ENCODE measurements at regions not wholly inside any gene's neighbourhood (a gene's known extent, or its start where the extent isn't known, plus 50 kb on each side); places are given as distances from the start of the nearest gene placed in this dataset.
"Not testable (repeated sequence)": the region's sequence is repeated elsewhere in the genome, so short reads cannot be mapped to it uniquely, and the experiment has no call there.

DNA sequence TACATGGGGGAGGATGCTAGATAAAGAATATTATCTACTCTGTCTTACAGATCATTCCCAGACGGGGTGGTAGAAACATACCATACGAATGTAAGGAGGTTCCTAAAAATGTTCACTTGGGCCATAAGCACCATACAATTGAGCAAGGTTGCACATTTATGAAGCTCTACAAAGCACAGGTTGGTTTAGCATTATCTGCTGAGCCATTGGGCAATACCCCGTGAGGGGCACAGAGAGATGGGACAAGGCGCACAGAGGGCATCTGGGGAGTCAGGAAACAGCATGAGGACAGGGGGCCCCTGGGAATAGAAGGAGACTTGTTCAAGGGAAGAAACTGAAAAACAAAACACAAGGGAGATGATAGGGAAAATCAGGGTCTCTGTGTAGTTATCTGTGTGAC is 305.3 kb downstream of the TRIML1 start:
- Histone ChIP-seq H3K36me3 (ENCODE audit: control insufficient read depth in 1 of 2, insufficient read depth in 2 of 2, low read depth in 1 of 2, low read length in 2 of 2) (peaks cover 0 to 41% of the 10 kb centered on the region in 2 experiments), H3K27ac (ENCODE audit: low read length, poor library complexity, severe bottlenecking) (no peak overlapping the region), H3K4me3 (ENCODE audit: insufficient read depth in 1 of 2, low read depth in 1 of 2, low read length in 2 of 2) (peak overlapping the region in 1 of 2 experiments; percentile 54), H2AK5ac (ENCODE audit: low read length, severe bottlenecking) (peak overlapping the region; percentile 79), H4K8ac (ENCODE audit: low read length) (peak overlapping the region; percentile 21), H3K4ac (ENCODE audit: low read depth in 1 of 2, low read length in 2 of 2) (peak overlapping the region; percentile 3 to 54), H3K4me2 (ENCODE audit: low read length, poor library complexity, severe bottlenecking) (no peak overlapping the region), H2AFZ (ENCODE audit: low read depth, low read length) (no peak overlapping the region), H2BK120ac (ENCODE audit: low read depth, low read length) (no peak overlapping the region), H3K14ac (ENCODE audit: low read length in 2 of 2) (no peak overlapping the region), H3K27me3 (ENCODE audit: control insufficient read depth in 1 of 2, insufficient read depth in 1 of 2, low read length in 2 of 2) (no peaks in the 10 kb centered on the region), H3K23ac (ENCODE audit: low read length in 2 of 2) (no peak overlapping the region), H3K4me1 (ENCODE audit: control insufficient read depth, insufficient read depth, low read depth, low read length) (peaks cover 5% of the 10 kb centered on the region), H3K79me1 (replicated peaks; ENCODE audit: low read length, poor library complexity, severe bottlenecking) (no peaks in the 10 kb centered on the region), H3K9me3 (ENCODE audit: control insufficient read depth, low read length) (no peaks in the 10 kb centered on the region), H2BK5ac (ENCODE audit: low read depth, low read length, poor library complexity, severe bottlenecking) (no peak overlapping the region), H3K9ac (ENCODE audit: low read length) (peak overlapping the region; percentile 75), H2BK12ac (ENCODE audit: low read length in 2 of 2) (peak overlapping the region; percentile 59 to 77), H2BK15ac (ENCODE audit: low read depth, poor library complexity, severe bottlenecking) (peak overlapping the region; percentile 55), H3K18ac (ENCODE audit: low read depth in 1 of 2, low read length in 2 of 2) (peak overlapping the region; percentile 40 to 71), H4K91ac (ENCODE audit: low read length) (no peak overlapping the region)
- DNase-seq, result peak; percentile 19
- WGBS, result 96% methylated on average over 4 of the region's 4 CpGs

DNA sequence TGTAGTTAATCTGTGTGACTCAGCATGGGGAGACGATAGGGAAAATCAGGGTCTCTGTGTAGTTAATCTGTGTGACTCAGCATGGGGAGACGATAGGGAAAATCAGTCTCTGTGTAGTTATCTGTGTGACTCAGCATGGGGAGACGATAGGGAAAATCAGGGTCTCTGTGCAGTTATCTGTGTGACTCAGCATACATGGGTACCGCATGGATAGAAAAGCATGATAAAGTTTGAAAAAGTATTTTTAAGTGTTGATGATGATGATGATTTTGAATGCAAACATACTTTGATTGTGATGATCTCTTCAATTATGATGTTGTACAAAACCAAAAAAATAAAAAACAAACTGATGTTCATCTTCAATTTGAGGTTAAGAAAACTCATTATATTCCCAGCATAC is 309.8 kb downstream of the TRIML1 start:
- not testable (repeated sequence) for H2BK15ac ChIP-seq (ENCODE audit: low read depth, poor library complexity, severe bottlenecking); H3K23ac ChIP-seq (ENCODE audit: low read length in 2 of 2); H2AFZ ChIP-seq (ENCODE audit: low read depth, low read length); H3K27ac ChIP-seq (ENCODE audit: low read length, poor library complexity, severe bottlenecking); H4K8ac ChIP-seq (ENCODE audit: low read length); H2BK120ac ChIP-seq (ENCODE audit: low read depth, low read length); H3K79me1 ChIP-seq (replicated peaks; ENCODE audit: low read length, poor library complexity, severe bottlenecking); H3K18ac ChIP-seq (ENCODE audit: low read depth in 1 of 2, low read length in 2 of 2); H2BK5ac ChIP-seq (ENCODE audit: low read depth, low read length, poor library complexity, severe bottlenecking); H2AK5ac ChIP-seq (ENCODE audit: low read length, severe bottlenecking); H4K91ac ChIP-seq (ENCODE audit: low read length); H3K14ac ChIP-seq (ENCODE audit: low read length in 2 of 2); H3K4ac ChIP-seq (ENCODE audit: low read depth in 1 of 2, low read length in 2 of 2); H3K9me3 ChIP-seq (ENCODE audit: control insufficient read depth, low read length); H3K4me2 ChIP-seq (ENCODE audit: low read length, poor library complexity, severe bottlenecking); H3K9ac ChIP-seq (ENCODE audit: low read length); H3K4me1 ChIP-seq (ENCODE audit: control insufficient read depth, insufficient read depth, low read depth, low read length); H3K27me3 ChIP-seq (ENCODE audit: control insufficient read depth in 1 of 2, insufficient read depth in 1 of 2, low read length in 2 of 2); H2BK12ac ChIP-seq (ENCODE audit: low read length in 2 of 2); H3K4me3 ChIP-seq (ENCODE audit: insufficient read depth in 1 of 2, low read depth in 1 of 2, low read length in 2 of 2)
- peak; percentile 64 for DNase-seq
- 7% methylated on average over 4 of the region's 4 CpGs for WGBS
- H3K36me3 ChIP-seq (ENCODE audit: control insufficient read depth in 1 of 2, insufficient read depth in 2 of 2, low read depth in 1 of 2, low read length in 2 of 2), result peaks cover 0 to 28% of the 10 kb centered on the region in 2 experiments

DNA sequence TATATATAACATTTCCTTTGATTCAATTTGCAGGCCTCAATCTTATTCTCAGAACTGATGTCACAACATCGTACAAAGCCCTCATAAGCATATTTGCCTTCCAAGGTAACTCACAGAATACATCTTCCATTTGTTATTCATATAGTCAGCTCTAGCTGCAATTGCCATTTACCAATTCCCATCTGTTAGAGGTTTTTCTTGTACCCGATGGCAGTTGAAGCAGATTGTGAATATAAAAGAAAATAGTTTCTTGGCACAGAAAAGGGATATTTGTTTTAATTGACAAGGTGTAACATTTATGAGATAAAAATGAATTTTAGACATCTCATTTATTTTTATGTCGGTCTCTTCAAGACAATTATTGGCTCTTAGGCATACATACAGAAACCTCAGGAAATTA is 311.3 kb downstream of the TRIML1 start:
- Histone ChIP-seq H2BK12ac (ENCODE audit: low read length in 2 of 2) (no peak overlapping the region), H3K18ac (ENCODE audit: low read depth in 1 of 2, low read length in 2 of 2) (no peak overlapping the region), H3K27ac (ENCODE audit: low read length, poor library complexity, severe bottlenecking) (no peak overlapping the region), H2AK5ac (ENCODE audit: low read length, severe bottlenecking) (no peak overlapping the region), H4K8ac (ENCODE audit: low read length) (no peak overlapping the region), H3K23ac (ENCODE audit: low read length in 2 of 2) (no peak overlapping the region), H3K14ac (ENCODE audit: low read length in 2 of 2) (no peak overlapping the region), H2BK5ac (ENCODE audit: low read depth, low read length, poor library complexity, severe bottlenecking) (no peak overlapping the region), H2BK15ac (ENCODE audit: low read depth, poor library complexity, severe bottlenecking) (no peak overlapping the region), H3K27me3 (ENCODE audit: control insufficient read depth in 1 of 2, insufficient read depth in 1 of 2, low read length in 2 of 2) (no peaks in the 10 kb centered on the region), H3K4me1 (ENCODE audit: control insufficient read depth, insufficient read depth, low read depth, low read length) (peaks cover 3% of the 10 kb centered on the region), H2AFZ (ENCODE audit: low read depth, low read length) (no peak overlapping the region), H3K4ac (ENCODE audit: low read depth in 1 of 2, low read length in 2 of 2) (no peak overlapping the region), H2BK120ac (ENCODE audit: low read depth, low read length) (no peak overlapping the region), H4K91ac (ENCODE audit: low read length) (no peak overlapping the region), H3K4me2 (ENCODE audit: low read length, poor library complexity, severe bottlenecking) (no peak overlapping the region), H3K79me1 (replicated peaks; ENCODE audit: low read length, poor library complexity, severe bottlenecking) (no peaks in the 10 kb centered on the region), H3K9me3 (ENCODE audit: control insufficient read depth, low read length) (no peaks in the 10 kb centered on the region), H3K9ac (ENCODE audit: low read length) (no peak overlapping the region), H3K4me3 (ENCODE audit: insufficient read depth in 1 of 2, low read depth in 1 of 2, low read length in 2 of 2) (no peak overlapping the region), H3K36me3 (ENCODE audit: control insufficient read depth in 1 of 2, insufficient read depth in 2 of 2, low read depth in 1 of 2, low read length in 2 of 2) (peaks cover 0 to 34% of the 10 kb centered on the region in 2 experiments)
- DNase-seq, result no peak
- 95% methylated on average over 1 of the region's 3 CpGs for WGBS

- Histone ChIP-seq H3K9ac (ENCODE audit: low read length) (peak overlapping the region; percentile 47), H2BK5ac (ENCODE audit: low read depth, low read length, poor library complexity, severe bottlenecking) (no peak overlapping the region), H3K14ac (ENCODE audit: low read length in 2 of 2) (no peak overlapping the region), H3K4me3 (ENCODE audit: insufficient read depth in 1 of 2, low read depth in 1 of 2, low read length in 2 of 2) (no peak overlapping the region), H2BK12ac (ENCODE audit: low read length in 2 of 2) (no peak overlapping the region), H2BK120ac (ENCODE audit: low read depth, low read length) (no peak overlapping the region), H4K91ac (ENCODE audit: low read length) (no peak overlapping the region), H3K79me1 (replicated peaks; ENCODE audit: low read length, poor library complexity, severe bottlenecking) (no peaks in the 10 kb centered on the region), H2AFZ (ENCODE audit: low read depth, low read length) (no peak overlapping the region), H4K8ac (ENCODE audit: low read length) (no peak overlapping the region), H2AK5ac (ENCODE audit: low read length, severe bottlenecking) (no peak overlapping the region), H3K36me3 (ENCODE audit: control insufficient read depth in 1 of 2, insufficient read depth in 2 of 2, low read depth in 1 of 2, low read length in 2 of 2) (peaks cover under 1 to 48% of the 10 kb centered on the region in 2 experiments), H3K9me3 (ENCODE audit: control insufficient read depth, low read length) (no peaks in the 10 kb centered on the region), H3K27me3 (ENCODE audit: control insufficient read depth in 1 of 2, insufficient read depth in 1 of 2, low read length in 2 of 2) (no peaks in the 10 kb centered on the region), H3K4ac (ENCODE audit: low read depth in 1 of 2, low read length in 2 of 2) (no peak overlapping the region), H3K23ac (ENCODE audit: low read length in 2 of 2) (no peak overlapping the region), H3K4me1 (ENCODE audit: control insufficient read depth, insufficient read depth, low read depth, low read length) (peaks cover 3% of the 10 kb centered on the region), H2BK15ac (ENCODE audit: low read depth, poor library complexity, severe bottlenecking) (no peak overlapping the region), H3K4me2 (ENCODE audit: low read length, poor library complexity, severe bottlenecking) (no peak overlapping the region), H3K27ac (ENCODE audit: low read length, poor library complexity, severe bottlenecking) (peak overlapping the region; percentile 41), H3K18ac (ENCODE audit: low read depth in 1 of 2, low read length in 2 of 2) (no peak overlapping the region)
- no peak for DNase-seq
- 43% methylated on average over 7 of the region's 11 CpGs for WGBS
Observed at GRCh38 chr4:188452097-188452496, 312.9 kb downstream of the TRIML1 start.
